Colonic mucosa (tissue), 4 donors: ENCODE measurements at regions not wholly inside any gene's neighbourhood (a gene's known extent, or its start where the extent isn't known, plus 50 kb on each side); places are given as distances from the start of the nearest gene placed in this dataset.
A peak's percentile ranks its signal among the peaks of the same experiment; 100 is the strongest.

ENCODE experiments used
- DNase-seq: peaks from one replicate; pipeline ENCODE4 v3.0.0-alpha.2; 2020
- H3K27ac ChIP-seq: fragments of 200-600 bp; one replicate; pipeline ENCODE4 v1.8.0; 2021
- H3K27me3 ChIP-seq: fragments of 200-600 bp; one replicate; pipeline ENCODE4 v1.8.0; 2021
- H3K36me3 ChIP-seq: fragments of 200-600 bp; one replicate; pipeline ENCODE4 v1.8.0; 2021
- H3K4me1 ChIP-seq: fragments of 200-600 bp; one replicate; pipeline ENCODE4 v1.8.0; 2021; ENCODE audit warnings: mild to moderate bottlenecking
- H3K4me3 ChIP-seq: fragments of 200-600 bp; one replicate; pipeline ENCODE4 v1.8.0; 2021
- H3K9ac ChIP-seq, 2 donors: one replicate each; pipeline ENCODE4 v1.7.0; 2013; ENCODE audit warnings: control low read depth in 2 of 2, low read depth in 2 of 2, low read length in 2 of 2
- H3K9me3 ChIP-seq: fragments of 200-600 bp; one replicate; pipeline ENCODE4 v1.8.0; 2021
- CTCF ChIP-seq: fragments of 200-600 bp; IDR thresholded peaks from one replicate; pipeline ENCODE4 v1.8.0; 2022; ENCODE audit warnings: antibody characterized with exemption, mild to moderate bottlenecking
- intact Hi-C: fragments of 100-400 bp; cut with DNase I; formaldehyde crosslinking; loops from one replicate; pipeline ENCODE4 v1.14.1; 2022
- donor health status: healthy.
- donor health status: DM: no; HTN: no; CAD: no.
- donor health status: DM: no; HTN: no; CAD: no.

GRCh38 chr11:69985331-69985640 is 92.8 kb upstream of the ANO1 start:
- Histone ChIP-seq H3K4me1 (no peaks in the 10 kb centered on the region), H3K27me3 (peaks cover 22% of the 10 kb centered on the region), H3K9ac (no peak overlapping the region), H3K27ac (no peak overlapping the region), H3K4me3 (peak overlapping the region; percentile 22), H3K36me3 (no peaks in the 10 kb centered on the region), H3K9me3 (no peaks in the 10 kb centered on the region)
- DNase-seq, result no peak
- no peak for TF ChIP-seq CTCF
- intact Hi-C loops, result no loop called here

- no peak for DNase-seq
- TF ChIP-seq CTCF, result no peak
- H3K9ac ChIP-seq, result no peak overlapping the region
- intact Hi-C loops, result no loop called here
- H3K36me3 ChIP-seq, result no peaks in the 10 kb centered on the region
- H3K9me3 ChIP-seq, result no peaks in the 10 kb centered on the region
- peaks cover 22% of the 10 kb centered on the region for H3K27me3 ChIP-seq
- H3K4me1 ChIP-seq, result no peaks in the 10 kb centered on the region
- peak overlapping the region; percentile 22 for H3K4me3 ChIP-seq
- no peak overlapping the region for H3K27ac ChIP-seq
Observed at GRCh38 chr11:69985641-69986439, 92.3 kb upstream of the ANO1 start.

GRCh38 chr11:69986440-69986787 is 91.7 kb upstream of the ANO1 start:
- Histone ChIP-seq H3K9me3 (no peaks in the 10 kb centered on the region), H3K4me3 (no peak overlapping the region), H3K36me3 (no peaks in the 10 kb centered on the region), H3K27me3 (peaks cover 22% of the 10 kb centered on the region), H3K9ac (no peak overlapping the region), H3K4me1 (no peaks in the 10 kb centered on the region), H3K27ac (no peak overlapping the region)
- DNase-seq, result no peak
- intact Hi-C loops, result no loop called here
- TF ChIP-seq CTCF, result no peak

- Histone ChIP-seq H3K27me3 (peaks cover 22% of the 10 kb centered on the region), H3K27ac (no peak overlapping the region), H3K9me3 (no peaks in the 10 kb centered on the region), H3K36me3 (no peaks in the 10 kb centered on the region), H3K4me1 (no peaks in the 10 kb centered on the region), H3K4me3 (no peak overlapping the region), H3K9ac (no peak overlapping the region)
- no peak for TF ChIP-seq CTCF
- DNase-seq, result no peak
- intact Hi-C loops, result no loop called here
Observed at GRCh38 chr11:69986830-69987229, 91.3 kb upstream of the ANO1 start.

- no peak for TF ChIP-seq CTCF
- H3K9ac ChIP-seq, result no peak overlapping the region
- no peak overlapping the region for H3K27ac ChIP-seq
Observed at GRCh38 chr11:69992026-69992425, 86.1 kb upstream of the ANO1 start.

More at GRCh38 chr11:69992026-69992425, 86.1 kb upstream of the ANO1 start:
- H3K27me3 ChIP-seq, result no peaks in the 10 kb centered on the region
- H3K9me3 ChIP-seq, result no peaks in the 10 kb centered on the region
- no peaks in the 10 kb centered on the region for H3K36me3 ChIP-seq
- intact Hi-C loops, result no loop called here
- peaks cover 10% of the 10 kb centered on the region for H3K4me1 ChIP-seq
- no peak overlapping the region for H3K4me3 ChIP-seq
- no peak for DNase-seq
